Testis (tissue), 2 donors: ENCODE measurements at regions not wholly inside any gene's neighbourhood (a gene's known extent, or its start where the extent isn't known, plus 50 kb on each side); places are given as distances from the start of the nearest gene placed in this dataset.

Experiments
- DNase-seq: peaks from one replicate; pipeline ENCODE4 v3.0.0-alpha.2; 2019
- H3K27ac ChIP-seq, 2 donors: fragments of 200-600 bp; sonication (generic); one replicate each; pipeline ENCODE4 v1.5.1; 2019
- H3K27me3 ChIP-seq: fragments of 200-600 bp; sonication (generic); one replicate; pipeline ENCODE4 v1.5.1; 2019
- H3K36me3 ChIP-seq: fragments of 200-600 bp; sonication (generic); one replicate; pipeline ENCODE4 v1.5.1; 2017; ENCODE audit warnings: low read depth; ENCODE audit errors: missing control alignments
- H3K4me1 ChIP-seq: fragments of 200-600 bp; sonication (generic); one replicate; pipeline ENCODE4 v1.5.1; 2019
- H3K4me3 ChIP-seq, 2 donors: fragments of 200-600 bp; sonication (generic); one replicate each; pipeline ENCODE4 v1.5.1; 2017 to 2019
- H3K9me3 ChIP-seq: fragments of 200-600 bp; sonication (generic); one replicate; pipeline ENCODE4 v1.5.1; 2017
- POLR2A ChIP-seq: fragments of 450-650 bp; IDR thresholded peaks from one replicate; pipeline ENCODE4 v1.6.1; 2017; ENCODE audit warnings: antibody characterized with exemption, mild to moderate bottlenecking, moderate library complexity
- WGBS, 2 donors: methylation state at CpG; one replicate each; pipeline ENCODE4 v1.1.5; 2018; 5-methylcytosine and 5-hydroxymethylcytosine counted together
- intact Hi-C: fragments of 100-400 bp; cut with DNase I; formaldehyde crosslinking; loops from one replicate; pipeline ENCODE4 v1.15.1; 2023; ENCODE audit warnings: low total_unique reads
- TF ChIP-seq, protein P1 (sequence below), 3 experiments: fragments of 450-650 bp in 2 of 3; fragments of 200-600 bp in 1 of 3; sonication (generic) in 1 of 3; IDR thresholded peaks; one replicate each; pipeline ENCODE4 v1.5.1; 2016 to 2019; ENCODE audit warnings: antibody characterized with exemption in 3 of 3, mild to moderate bottlenecking in 2 of 3, moderate library complexity in 1 of 3

DNA sequence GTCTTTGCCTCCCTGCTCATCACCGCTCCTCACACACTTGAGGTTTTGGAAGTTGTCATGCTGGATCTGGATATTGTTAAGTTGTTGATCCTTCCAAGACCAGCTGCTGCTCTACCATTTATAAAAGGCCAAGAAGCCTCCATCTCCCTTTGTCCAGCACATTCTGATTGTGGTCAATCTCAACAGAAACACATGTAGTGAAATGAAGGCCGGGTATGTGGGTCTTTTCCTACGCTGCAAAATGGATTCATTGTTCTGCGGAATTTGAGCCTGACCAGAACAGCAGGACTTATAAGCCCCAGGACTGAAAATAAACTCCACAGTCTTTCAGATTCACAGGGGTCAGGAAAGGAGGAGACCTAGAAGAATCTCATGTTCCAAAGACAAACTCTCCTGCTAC lies 238.4 kb downstream of the CMPK2 start:
- no peak for DNase-seq
- no peaks in the 10 kb centered on the region for H3K27me3 ChIP-seq
- no peaks in the 10 kb centered on the region for H3K36me3 ChIP-seq
- intact Hi-C loops = no loop called here
- H3K27ac ChIP-seq = no peak overlapping the region
- H3K4me1 ChIP-seq = no peaks in the 10 kb centered on the region
- no peaks in the 10 kb centered on the region for H3K9me3 ChIP-seq
- TF ChIP-seq, protein P1, sequence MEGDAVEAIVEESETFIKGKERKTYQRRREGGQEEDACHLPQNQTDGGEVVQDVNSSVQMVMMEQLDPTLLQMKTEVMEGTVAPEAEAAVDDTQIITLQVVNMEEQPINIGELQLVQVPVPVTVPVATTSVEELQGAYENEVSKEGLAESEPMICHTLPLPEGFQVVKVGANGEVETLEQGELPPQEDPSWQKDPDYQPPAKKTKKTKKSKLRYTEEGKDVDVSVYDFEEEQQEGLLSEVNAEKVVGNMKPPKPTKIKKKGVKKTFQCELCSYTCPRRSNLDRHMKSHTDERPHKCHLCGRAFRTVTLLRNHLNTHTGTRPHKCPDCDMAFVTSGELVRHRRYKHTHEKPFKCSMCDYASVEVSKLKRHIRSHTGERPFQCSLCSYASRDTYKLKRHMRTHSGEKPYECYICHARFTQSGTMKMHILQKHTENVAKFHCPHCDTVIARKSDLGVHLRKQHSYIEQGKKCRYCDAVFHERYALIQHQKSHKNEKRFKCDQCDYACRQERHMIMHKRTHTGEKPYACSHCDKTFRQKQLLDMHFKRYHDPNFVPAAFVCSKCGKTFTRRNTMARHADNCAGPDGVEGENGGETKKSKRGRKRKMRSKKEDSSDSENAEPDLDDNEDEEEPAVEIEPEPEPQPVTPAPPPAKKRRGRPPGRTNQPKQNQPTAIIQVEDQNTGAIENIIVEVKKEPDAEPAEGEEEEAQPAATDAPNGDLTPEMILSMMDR (IDR thresholded peaks at IDR 0.05) = no peak
- TF ChIP-seq POLR2A = no peak
- 75 to 89% methylated on average over 4 of the region's 4 CpGs for WGBS, 2 donors
- H3K4me3 ChIP-seq = no peak overlapping the region

DNA sequence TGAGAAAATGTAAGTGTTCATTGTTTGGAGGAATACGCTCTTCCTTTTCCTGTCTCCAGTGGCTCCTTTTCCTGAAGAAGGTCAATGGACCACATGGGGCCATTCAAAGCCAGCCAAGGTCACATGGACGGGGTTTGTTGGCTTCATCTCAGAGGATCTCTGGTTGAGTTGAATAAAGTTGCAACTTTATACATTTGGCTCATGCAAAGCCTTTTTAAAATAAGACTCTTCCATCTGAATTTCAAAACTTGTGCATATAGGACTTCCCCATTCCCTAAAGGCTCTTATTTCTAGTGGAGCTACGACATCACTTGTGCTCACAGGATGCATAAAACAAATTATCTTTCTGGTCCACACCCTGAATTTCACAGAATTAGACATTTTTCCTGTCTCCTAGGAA lies 235.5 kb downstream of the CMPK2 start:
- no peaks in the 10 kb centered on the region for H3K27me3 ChIP-seq
- WGBS, 2 donors = 44 to 57% methylated on average over 3 of the region's 3 CpGs
- no peaks in the 10 kb centered on the region for H3K36me3 ChIP-seq
- no peak for DNase-seq
- intact Hi-C loops = no loop called here
- no peak overlapping the region for H3K27ac ChIP-seq
- TF ChIP-seq POLR2A = no peak
- TF ChIP-seq, protein P1 (IDR thresholded peaks at IDR 0.05) = no peak
- no peak overlapping the region for H3K4me3 ChIP-seq
- H3K4me1 ChIP-seq = no peaks in the 10 kb centered on the region
- H3K9me3 ChIP-seq = no peaks in the 10 kb centered on the region

DNA sequence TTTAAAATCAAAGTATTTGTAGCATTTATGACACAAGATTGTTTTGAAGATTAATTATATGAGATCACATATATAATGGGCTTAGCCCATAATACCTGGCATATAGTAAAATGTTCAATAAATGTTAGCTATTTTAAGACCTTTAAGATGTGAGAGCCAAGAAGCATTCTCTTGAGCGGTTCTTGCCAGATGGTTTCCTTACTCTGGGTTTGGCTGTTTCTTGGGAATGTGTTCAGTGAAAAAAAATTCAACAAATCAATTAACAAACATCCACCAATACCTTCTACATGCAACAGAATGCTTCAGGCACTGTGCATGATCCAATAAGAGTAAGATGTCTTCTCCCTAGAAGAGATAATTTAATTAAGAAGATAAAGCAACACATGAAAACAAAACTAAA lies 230.4 kb downstream of the CMPK2 start:
- TF ChIP-seq POLR2A = no peak
- TF ChIP-seq, protein P1 (IDR thresholded peaks at IDR 0.05) = no peak
- Histone ChIP-seq H3K9me3 (no peaks in the 10 kb centered on the region), H3K36me3 (no peaks in the 10 kb centered on the region), H3K27me3 (no peaks in the 10 kb centered on the region), H3K27ac (no peak overlapping the region), H3K4me1 (no peaks in the 10 kb centered on the region), H3K4me3 (no peak overlapping the region)
- WGBS, 2 donors = 76 to 82% methylated on average over 1 of the region's 1 CpG
- intact Hi-C loops = no loop called here
- DNase-seq = no peak

DNA sequence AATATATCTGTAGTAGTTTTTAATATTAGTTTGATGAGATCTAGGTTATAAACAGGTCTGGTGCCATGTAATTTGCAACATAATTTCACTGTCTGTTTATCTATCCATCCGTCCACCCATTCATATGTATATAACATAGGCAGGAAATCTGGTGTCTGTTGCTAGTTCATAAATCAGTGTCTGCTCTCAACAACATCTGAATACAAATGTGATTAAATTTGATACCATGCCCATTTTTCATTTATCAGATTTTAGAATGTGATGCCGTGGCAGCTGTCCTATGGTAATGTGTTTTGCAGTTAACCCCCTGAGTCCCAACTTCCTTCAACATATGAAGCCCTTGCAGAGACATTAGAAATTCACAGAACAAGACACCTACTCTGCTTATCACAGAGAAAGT lies 228.4 kb downstream of the CMPK2 start:
- intact Hi-C loops = no loop called here
- Histone ChIP-seq H3K36me3 (no peaks in the 10 kb centered on the region), H3K27ac (no peak overlapping the region), H3K4me3 (no peak overlapping the region), H3K4me1 (no peaks in the 10 kb centered on the region), H3K27me3 (no peaks in the 10 kb centered on the region), H3K9me3 (no peaks in the 10 kb centered on the region)
- DNase-seq = no peak
- TF ChIP-seq POLR2A = no peak
- TF ChIP-seq, protein P1 (IDR thresholded peaks at IDR 0.05) = no peak
- WGBS, 2 donors = 32 to 46% methylated on average over 2 of the region's 2 CpGs

DNA sequence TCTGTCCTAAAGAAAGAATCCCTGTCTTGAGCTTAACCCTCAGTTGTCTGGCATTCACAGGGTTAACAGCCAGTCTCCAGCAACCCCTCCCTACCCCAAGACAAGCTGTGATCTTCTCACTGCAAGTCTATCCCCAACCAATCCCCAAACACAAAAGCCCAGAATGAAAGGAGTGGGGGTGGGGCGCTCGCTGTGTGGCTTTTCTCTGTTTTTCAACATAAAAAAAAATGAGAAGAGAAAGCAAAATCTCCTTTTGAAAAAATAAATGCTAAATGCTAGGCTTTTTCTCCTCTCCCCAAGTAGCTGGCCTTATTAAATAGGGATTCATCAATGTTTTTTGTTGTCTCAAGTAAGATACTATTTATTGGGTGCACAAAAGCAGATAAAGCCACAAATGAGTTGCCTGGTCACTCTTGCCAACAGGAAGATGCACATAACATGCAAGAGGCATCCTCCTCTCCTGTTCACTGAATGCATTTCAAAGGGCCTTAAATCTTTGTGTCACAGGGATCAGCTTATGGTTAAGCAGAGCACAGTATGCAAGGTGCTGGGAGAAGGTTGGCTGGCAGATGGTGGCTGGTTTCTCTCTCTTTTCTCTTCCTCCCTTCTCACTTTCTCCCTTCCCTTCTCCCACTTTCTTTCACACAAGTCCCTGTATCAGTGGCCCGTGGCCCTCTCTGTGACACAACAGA lies 225.6 kb downstream of the CMPK2 start:
- Histone ChIP-seq H3K27me3 (no peaks in the 10 kb centered on the region), H3K9me3 (no peaks in the 10 kb centered on the region), H3K36me3 (no peaks in the 10 kb centered on the region), H3K27ac (no peak overlapping the region), H3K4me3 (no peak overlapping the region), H3K4me1 (no peaks in the 10 kb centered on the region)
- intact Hi-C loops = no loop called here
- DNase-seq = no peak
- WGBS, 2 donors = 52 to 57% methylated on average over 3 of the region's 3 CpGs
- TF ChIP-seq, protein P1 (IDR thresholded peaks at IDR 0.05) = no peak
- no peak for TF ChIP-seq POLR2A
